Spleen (tissue), 7 donors: ENCODE measurements at regions not wholly inside any gene's neighbourhood (a gene's known extent, or its start where the extent isn't known, plus 50 kb on each side); places are given as distances from the start of the nearest gene placed in this dataset.

Source experiments
- POLR2AphosphoS5 ChIP-seq, 3 donors: sonication (generic); formaldehyde crosslinking; IDR thresholded peaks; one replicate each; pipeline ENCODE4 v1.5.1; 2017; ENCODE audit warnings: antibody characterized with exemption in 3 of 3
- TF ChIP-seq, protein P1 (sequence below), 11 experiments: fragments of 200-600 bp in 7 of 11; fragments of 450-650 bp in 4 of 11; sonication (generic) in 4 of 11; IDR thresholded peaks in 8 of 11; conservative IDR thresholded peaks in 3 of 11; 1 replicate in 7 of 11; 2 replicates in 4 of 11; pipeline versions ENCODE4 v1.4.0 to v1.8.0; 2016 to 2021; ENCODE audit warnings: antibody characterized with exemption in 11 of 11, inconsistent platforms in 4 of 11, mild to moderate bottlenecking in 1 of 11
- donor health status: DM: no; HTN: no; CAD: no; lungs with moderate emphysema.
- donor health status: DM: no; HTN: no; CAD: no.
- donor health status: DM: no; HTN: no; CAD: no.

DNA sequence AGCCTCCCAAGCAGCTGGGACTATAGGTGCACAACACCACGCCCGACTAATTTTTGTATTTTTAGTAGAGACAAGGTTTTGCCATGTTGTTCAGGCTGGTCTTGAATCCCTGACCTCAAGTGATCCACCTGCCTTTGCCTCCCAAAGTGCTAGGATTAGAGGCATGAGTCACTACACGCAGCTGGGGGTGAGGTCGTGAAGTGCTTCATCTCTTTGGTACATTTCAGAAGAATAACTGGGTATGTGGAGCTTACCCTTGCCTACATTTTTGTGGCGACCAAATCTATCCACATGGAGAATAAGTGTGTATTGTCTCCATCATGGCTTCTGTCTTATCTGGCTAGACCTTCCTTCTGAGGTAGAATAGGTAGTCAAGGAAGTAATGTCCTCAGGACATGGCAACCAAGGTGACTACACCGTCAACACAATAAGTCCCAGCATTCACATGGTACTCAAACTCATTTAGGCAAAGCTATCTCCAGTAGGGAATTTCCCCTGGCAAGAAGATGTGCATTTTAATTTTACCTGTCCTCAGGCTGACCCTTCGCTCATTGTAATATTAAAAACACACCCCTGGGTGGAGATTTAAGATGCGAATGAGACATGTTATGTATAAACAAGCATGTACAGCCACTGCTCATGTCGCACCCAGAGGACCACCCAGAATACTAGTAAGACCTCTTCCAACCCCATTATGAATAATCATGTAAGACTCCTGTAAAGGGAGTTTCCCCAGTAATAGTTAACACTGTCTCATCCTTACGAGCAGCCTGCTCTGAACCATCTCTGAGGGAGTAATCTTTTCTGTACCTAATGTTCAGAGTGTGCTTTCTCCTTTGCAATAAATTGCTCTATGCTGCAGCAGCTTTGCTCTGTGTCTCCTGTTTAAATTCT, 1173.2 kb downstream of the TAF11L14 start:
- TF ChIP-seq, protein P1, sequence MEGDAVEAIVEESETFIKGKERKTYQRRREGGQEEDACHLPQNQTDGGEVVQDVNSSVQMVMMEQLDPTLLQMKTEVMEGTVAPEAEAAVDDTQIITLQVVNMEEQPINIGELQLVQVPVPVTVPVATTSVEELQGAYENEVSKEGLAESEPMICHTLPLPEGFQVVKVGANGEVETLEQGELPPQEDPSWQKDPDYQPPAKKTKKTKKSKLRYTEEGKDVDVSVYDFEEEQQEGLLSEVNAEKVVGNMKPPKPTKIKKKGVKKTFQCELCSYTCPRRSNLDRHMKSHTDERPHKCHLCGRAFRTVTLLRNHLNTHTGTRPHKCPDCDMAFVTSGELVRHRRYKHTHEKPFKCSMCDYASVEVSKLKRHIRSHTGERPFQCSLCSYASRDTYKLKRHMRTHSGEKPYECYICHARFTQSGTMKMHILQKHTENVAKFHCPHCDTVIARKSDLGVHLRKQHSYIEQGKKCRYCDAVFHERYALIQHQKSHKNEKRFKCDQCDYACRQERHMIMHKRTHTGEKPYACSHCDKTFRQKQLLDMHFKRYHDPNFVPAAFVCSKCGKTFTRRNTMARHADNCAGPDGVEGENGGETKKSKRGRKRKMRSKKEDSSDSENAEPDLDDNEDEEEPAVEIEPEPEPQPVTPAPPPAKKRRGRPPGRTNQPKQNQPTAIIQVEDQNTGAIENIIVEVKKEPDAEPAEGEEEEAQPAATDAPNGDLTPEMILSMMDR (IDR thresholded peaks at IDR 0.05 in 8 of 11, conservative IDR thresholded peaks at IDR 0.05 in 3 of 11): no peak
- TF ChIP-seq POLR2AphosphoS5 (IDR thresholded peaks at IDR 0.05): no peak
